ENCODE measurements at regions not wholly inside any gene's neighbourhood (a gene's known extent, or its start where the extent isn't known, plus 50 kb on each side); places are given as distances from the start of the nearest gene placed in this dataset.

- H3K27ac ChIP-seq = no peak overlapping the region
- TF ChIP-seq CTCF (IDR thresholded peaks at IDR 0.05) = no peak
Measured at GRCh38 chr4:102451266-102451665, 49.9 kb upstream of the NFKB1 start.

More at GRCh38 chr4:102451266-102451665, 49.9 kb upstream of the NFKB1 start:
- Histone ChIP-seq H3K4me1 (no peaks in the 10 kb centered on the region), H3K27me3 (no peaks in the 10 kb centered on the region), H3K36me3 (no peaks in the 10 kb centered on the region), H3K9me3 (no peaks in the 10 kb centered on the region), H3K4me3 (no peak overlapping the region)
- no peak for DNase-seq (ENCODE audit: low spot score)

All from right atrium auricular region (tissue), 2 donors.